CD8-positive, alpha-beta memory T cell (primary cell): ENCODE measurements at regions not wholly inside any gene's neighbourhood (a gene's known extent, or its start where the extent isn't known, plus 50 kb on each side); places are given as distances from the start of the nearest gene placed in this dataset.

Experiments used
- CTCF ChIA-PET: fragments of 350-600 bp; sonication (Branson Sonifier 250); formaldehyde crosslinking; loops from one replicate; lab custom pipeline; 2021; ENCODE audit warnings: antibody characterized with exemption; lab: Charles Lee
- POLR2A ChIA-PET: fragments of 350-600 bp; sonication (Branson Sonifier 250); formaldehyde crosslinking; loops from one replicate; lab custom pipeline; 2021; ENCODE audit warnings: antibody characterized with exemption; lab: Charles Lee
- DNase-seq, 5 donors: peaks; one replicate each; pipeline versions ENCODE4 v3.0.0 to v3.0.0-alpha.2; 2020 to 2022; ENCODE audit warnings: mixed read lengths in 1 of 5
- H3K27ac ChIP-seq: one replicate; pipeline ENCODE4 v1.7.0; 2013; ENCODE audit warnings: low read depth, mild to moderate bottlenecking, low read length, moderate library complexity
- H3K27me3 ChIP-seq: 2 replicates; pipeline ENCODE4 v1.7.0; 2013; ENCODE audit warnings: low read length, mild to moderate bottlenecking; ENCODE audit not compliant: insufficient read depth, poor library complexity, severe bottlenecking
- H3K36me3 ChIP-seq: 2 replicates; pipeline ENCODE4 v1.7.0; 2013; ENCODE audit warnings: mild to moderate bottlenecking, low read length, moderate library complexity; ENCODE audit not compliant: insufficient read depth
- H3K4me1 ChIP-seq: 2 replicates; pipeline ENCODE4 v1.7.0; 2013; ENCODE audit warnings: mild to moderate bottlenecking, low read length, moderate library complexity; ENCODE audit not compliant: insufficient read depth
- H3K4me3 ChIP-seq: 2 replicates; pipeline ENCODE4 v1.7.0; 2013; ENCODE audit warnings: mild to moderate bottlenecking, low read length
- H3K9me3 ChIP-seq: 2 replicates; pipeline ENCODE4 v1.7.0; 2013; ENCODE audit warnings: mild to moderate bottlenecking, low read length
- H3K27ac Mint-ChIP-seq, 8 donors: one replicate each; pipeline ENCODE4 v1.8.0; 2020 to 2021; ENCODE audit warnings: mixed read lengths in 8 of 8, mild to moderate bottlenecking in 6 of 8, inconsistent platforms in 3 of 8, moderate library complexity in 3 of 8
- H3K27me3 Mint-ChIP-seq, 2 donors: one replicate each; pipeline ENCODE4 v1.8.0; 2020 to 2021; ENCODE audit warnings: mixed read lengths in 2 of 2, mild to moderate bottlenecking in 1 of 2, moderate library complexity in 1 of 2
- H3K36me3 Mint-ChIP-seq, 3 donors: one replicate each; pipeline ENCODE4 v1.8.0; 2020 to 2021; ENCODE audit warnings: mixed read lengths in 3 of 3, inconsistent platforms in 1 of 3, mild to moderate bottlenecking in 1 of 3
- H3K4me1 Mint-ChIP-seq, 3 donors: one replicate each; pipeline ENCODE4 v1.8.0; 2020 to 2021; ENCODE audit warnings: mixed read lengths in 3 of 3, inconsistent platforms in 1 of 3, mild to moderate bottlenecking in 1 of 3
- H3K4me3 Mint-ChIP-seq, 7 donors: one replicate each; pipeline ENCODE4 v1.8.0; 2020 to 2021; ENCODE audit warnings: mixed read lengths in 7 of 7, mild to moderate bottlenecking in 6 of 7, moderate library complexity in 4 of 7, inconsistent platforms in 2 of 7
- H3K9me3 Mint-ChIP-seq, 5 donors: one replicate each; pipeline ENCODE4 v1.8.0; 2020 to 2022; ENCODE audit warnings: mixed read lengths in 5 of 5, mild to moderate bottlenecking in 3 of 5, moderate library complexity in 2 of 5, inconsistent platforms in 1 of 5

DNA sequence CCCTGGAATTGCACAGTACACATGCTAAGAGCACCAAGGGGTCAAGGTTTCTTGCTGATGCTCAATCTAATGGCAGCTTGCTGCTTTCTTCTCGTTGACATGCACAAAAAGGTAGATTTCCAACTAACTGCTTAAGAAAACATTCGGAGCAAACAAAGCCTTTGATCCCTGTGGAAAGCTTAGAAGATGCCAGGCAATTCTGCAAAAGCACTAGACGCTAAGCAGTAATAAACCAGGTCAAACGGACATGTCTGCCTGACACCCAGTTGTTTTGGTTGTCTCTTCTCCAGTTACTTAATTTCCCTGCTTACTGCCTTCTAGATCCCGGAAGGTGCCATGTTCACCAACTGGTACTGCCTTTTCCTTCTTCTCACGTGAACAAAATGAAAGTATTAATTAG, 100.5 kb upstream of the TMCC3 start:
- no peak overlapping the region for H3K4me3 Mint-ChIP-seq
- H3K9me3 Mint-ChIP-seq = no peaks in the 10 kb centered on the region
- H3K4me1 Mint-ChIP-seq = no peaks in the 10 kb centered on the region
- CTCF ChIA-PET = no interaction called here
- no peak overlapping the region for H3K27ac Mint-ChIP-seq
- Histone ChIP-seq H3K4me3 (no peak overlapping the region), H3K4me1 (no peaks in the 10 kb centered on the region), H3K27ac (no peak overlapping the region), H3K9me3 (no peaks in the 10 kb centered on the region), H3K27me3 (no peaks in the 10 kb centered on the region), H3K36me3 (no peaks in the 10 kb centered on the region)
- H3K27me3 Mint-ChIP-seq = peaks cover 1 to 21% of the 10 kb centered on the region in 2 donors
- POLR2A ChIA-PET = no interaction called here
- no peak for DNase-seq
- no peaks in the 10 kb centered on the region for H3K36me3 Mint-ChIP-seq

DNA sequence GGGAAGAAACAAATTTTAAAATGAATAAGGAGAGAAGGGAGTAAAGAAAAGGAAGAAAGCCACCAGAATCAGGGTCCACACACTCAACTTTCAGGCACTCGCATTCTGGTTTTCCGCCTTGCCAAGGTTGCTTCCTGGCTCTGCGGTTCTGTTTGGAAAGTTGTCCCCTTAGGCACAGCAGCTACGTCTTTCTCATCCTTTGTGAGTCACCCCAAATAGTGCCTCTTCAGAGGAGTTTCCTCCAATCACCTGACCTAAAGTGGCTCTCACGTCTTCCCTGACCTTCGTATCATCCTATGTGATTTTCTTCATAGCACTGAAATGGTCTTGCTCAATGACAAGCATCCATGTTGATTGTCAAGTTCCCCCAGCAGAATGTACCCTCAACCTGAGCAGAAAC, 99.5 kb upstream of the TMCC3 start:
- Histone ChIP-seq H3K27me3 (no peaks in the 10 kb centered on the region), H3K4me3 (no peak overlapping the region), H3K36me3 (no peaks in the 10 kb centered on the region), H3K27ac (no peak overlapping the region), H3K9me3 (no peaks in the 10 kb centered on the region), H3K4me1 (no peaks in the 10 kb centered on the region)
- Mint-ChIP-seq H3K27me3 (peaks cover 1 to 20% of the 10 kb centered on the region in 2 donors), H3K27ac (no peak overlapping the region), H3K9me3 (no peaks in the 10 kb centered on the region), H3K4me3 (no peak overlapping the region), H3K36me3 (no peaks in the 10 kb centered on the region), H3K4me1 (no peaks in the 10 kb centered on the region)
- ChIA-PET CTCF (no interaction called here), POLR2A (no interaction called here)
- no peak for DNase-seq

DNA sequence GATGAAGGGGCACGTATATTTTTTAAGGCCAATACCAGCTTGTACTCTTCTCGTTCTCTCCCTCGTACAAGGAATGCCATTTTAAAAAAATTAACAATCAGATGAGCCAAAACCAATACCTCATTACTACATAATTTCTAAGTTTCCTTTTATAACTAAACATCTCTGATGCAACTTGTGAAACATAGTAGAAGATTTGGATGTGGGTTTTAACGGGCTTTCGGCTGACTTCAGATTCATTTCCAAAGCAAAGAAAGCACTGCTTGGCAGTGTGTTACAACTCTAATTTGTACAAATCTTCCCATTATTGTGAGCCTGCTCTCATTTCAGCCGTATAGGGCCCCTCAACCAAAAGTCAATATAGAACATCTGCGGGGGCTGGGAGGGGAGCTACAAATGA, 99.1 kb upstream of the TMCC3 start:
- ChIA-PET POLR2A (no interaction called here), CTCF (no interaction called here)
- Mint-ChIP-seq H3K4me1 (no peaks in the 10 kb centered on the region), H3K9me3 (no peaks in the 10 kb centered on the region), H3K36me3 (no peaks in the 10 kb centered on the region), H3K4me3 (no peak overlapping the region), H3K27ac (no peak overlapping the region), H3K27me3 (peaks cover 1 to 18% of the 10 kb centered on the region in 2 donors)
- Histone ChIP-seq H3K9me3 (no peaks in the 10 kb centered on the region), H3K4me1 (no peaks in the 10 kb centered on the region), H3K27ac (no peak overlapping the region), H3K4me3 (no peak overlapping the region), H3K27me3 (no peaks in the 10 kb centered on the region), H3K36me3 (no peaks in the 10 kb centered on the region)
- DNase-seq = no peak

- H3K4me3 Mint-ChIP-seq = no peak overlapping the region
- no peaks in the 10 kb centered on the region for H3K36me3 ChIP-seq
- H3K27ac Mint-ChIP-seq = no peak overlapping the region
- peaks cover 1 to 18% of the 10 kb centered on the region in 2 donors for H3K27me3 Mint-ChIP-seq
- H3K27ac ChIP-seq = no peak overlapping the region
- POLR2A ChIA-PET = no interaction called here
- H3K4me3 ChIP-seq = no peak overlapping the region
- H3K9me3 Mint-ChIP-seq = no peaks in the 10 kb centered on the region
- no peaks in the 10 kb centered on the region for H3K27me3 ChIP-seq
- no peak for DNase-seq
- no peaks in the 10 kb centered on the region for H3K9me3 ChIP-seq
- CTCF ChIA-PET = no interaction called here
- no peaks in the 10 kb centered on the region for H3K4me1 ChIP-seq
- no peaks in the 10 kb centered on the region for H3K36me3 Mint-ChIP-seq
- no peaks in the 10 kb centered on the region for H3K4me1 Mint-ChIP-seq
Measured at GRCh38 chr12:94748726-94749421, 98.5 kb upstream of the TMCC3 start.

DNA sequence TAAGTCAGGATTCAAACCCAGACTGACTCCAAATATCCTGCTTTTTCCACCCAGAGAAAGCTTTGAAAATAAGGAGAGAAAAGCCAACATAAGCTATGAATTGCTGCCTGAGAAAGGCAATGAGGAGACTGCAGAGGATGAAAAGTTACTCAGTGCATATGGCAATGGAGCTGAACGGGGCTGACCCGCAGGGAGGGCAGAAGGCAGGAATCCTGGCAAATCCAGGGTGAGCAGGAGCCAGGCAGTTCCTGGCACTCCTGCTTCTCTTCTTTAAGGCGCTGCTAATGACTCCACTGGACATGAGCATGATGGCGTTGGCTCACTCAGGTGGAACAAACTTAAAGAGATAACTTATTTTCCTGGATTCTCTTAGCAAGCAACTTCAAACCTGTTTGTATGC, 95.2 kb upstream of the TMCC3 start:
- Mint-ChIP-seq H3K27me3 (peaks cover 10 to 22% of the 10 kb centered on the region in 2 donors), H3K27ac (no peak overlapping the region), H3K36me3 (no peaks in the 10 kb centered on the region), H3K4me3 (no peak overlapping the region), H3K9me3 (no peaks in the 10 kb centered on the region), H3K4me1 (peaks cover 0 to 4% (median 4%) of the 10 kb centered on the region in 3 donors)
- no peak for DNase-seq
- POLR2A ChIA-PET = no interaction called here
- H3K27me3 ChIP-seq = no peaks in the 10 kb centered on the region
- H3K27ac ChIP-seq = no peak overlapping the region
- H3K9me3 ChIP-seq = no peaks in the 10 kb centered on the region
- H3K4me3 ChIP-seq = no peak overlapping the region
- CTCF ChIA-PET = no interaction called here
- no peaks in the 10 kb centered on the region for H3K4me1 ChIP-seq
- no peaks in the 10 kb centered on the region for H3K36me3 ChIP-seq

DNA sequence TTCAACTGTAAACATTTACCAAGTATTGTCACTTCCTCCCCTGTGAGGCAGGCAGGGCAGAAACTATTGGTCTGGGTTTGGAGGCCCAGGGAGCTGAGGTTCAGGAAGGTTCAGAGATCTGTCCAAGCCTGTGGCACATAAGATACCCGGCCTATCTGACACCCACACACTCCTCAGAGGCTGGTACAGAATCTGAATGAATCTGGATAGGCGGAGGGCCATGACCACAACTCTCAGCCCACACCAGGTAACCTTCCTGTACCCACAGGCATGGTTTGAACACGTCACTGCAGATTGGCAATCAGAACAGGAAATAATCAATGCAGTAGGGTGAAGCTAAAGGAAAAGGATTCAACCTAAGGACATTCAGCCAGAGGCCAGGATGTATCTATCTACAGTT, 92.8 kb upstream of the TMCC3 start:
- no peak overlapping the region for H3K27ac ChIP-seq
- H3K4me1 ChIP-seq = no peaks in the 10 kb centered on the region
- Mint-ChIP-seq H3K27ac (no peak overlapping the region), H3K4me1 (peaks cover 0 to 4% (median 4%) of the 10 kb centered on the region in 3 donors), H3K4me3 (no peak overlapping the region), H3K36me3 (peaks cover 0 to 4% (median 0%) of the 10 kb centered on the region in 3 donors), H3K27me3 (peaks cover 15 to 32% of the 10 kb centered on the region in 2 donors), H3K9me3 (no peaks in the 10 kb centered on the region)
- no peaks in the 10 kb centered on the region for H3K36me3 ChIP-seq
- ChIA-PET CTCF (no interaction called here), POLR2A (no interaction called here)
- no peaks in the 10 kb centered on the region for H3K9me3 ChIP-seq
- H3K27me3 ChIP-seq = no peaks in the 10 kb centered on the region
- no peak overlapping the region for H3K4me3 ChIP-seq
- no peak for DNase-seq

DNA sequence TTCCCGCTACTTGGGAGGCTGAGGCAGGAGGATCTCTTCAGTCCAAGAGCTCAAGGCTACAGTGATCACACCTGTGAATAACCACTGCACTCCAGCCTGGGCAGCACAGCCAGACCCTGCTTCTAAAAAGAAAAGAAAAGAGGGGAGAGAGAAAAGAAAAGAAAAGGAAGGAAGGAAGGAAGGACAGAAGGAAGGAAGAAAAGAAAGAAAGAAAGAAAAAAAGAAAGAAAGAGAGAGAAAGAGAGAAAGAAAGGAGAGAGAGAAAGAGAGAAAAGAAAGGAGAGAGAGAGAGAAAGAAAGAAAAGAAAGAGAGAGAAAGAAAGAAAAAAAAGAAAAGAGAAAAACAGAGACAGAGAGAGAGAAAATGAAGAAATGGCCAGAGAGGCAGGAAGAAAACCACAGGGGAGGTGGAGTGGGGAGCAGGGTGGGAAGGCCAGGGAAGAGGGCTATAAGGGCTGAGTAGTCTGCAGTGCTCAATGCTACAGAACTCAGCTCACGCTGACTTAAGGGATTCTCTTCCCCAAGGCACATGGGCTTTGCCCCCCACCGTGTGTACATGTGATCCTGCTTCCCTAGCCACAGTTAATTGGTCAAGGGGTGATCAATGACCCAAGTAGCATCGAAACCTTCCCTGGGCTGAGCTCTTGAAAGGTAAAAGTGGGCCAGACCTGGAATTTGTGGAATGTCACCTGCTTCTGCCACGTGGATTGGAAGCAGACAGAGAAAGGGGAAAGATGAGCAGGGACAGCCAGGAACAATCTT, 90.4 kb upstream of the TMCC3 start:
- Histone ChIP-seq H3K36me3 (no peaks in the 10 kb centered on the region), H3K4me3 (no peak overlapping the region), H3K27me3 (no peaks in the 10 kb centered on the region), H3K4me1 (no peaks in the 10 kb centered on the region), H3K9me3 (no peaks in the 10 kb centered on the region), H3K27ac (no peak overlapping the region)
- H3K27me3 Mint-ChIP-seq = peaks cover 17 to 42% of the 10 kb centered on the region in 2 donors
- peaks cover 0 to 4% (median 4%) of the 10 kb centered on the region in 3 donors for H3K4me1 Mint-ChIP-seq
- no peak for DNase-seq
- no peak overlapping the region for H3K4me3 Mint-ChIP-seq
- peaks cover 0 to 4% (median 0%) of the 10 kb centered on the region in 3 donors for H3K36me3 Mint-ChIP-seq
- H3K27ac Mint-ChIP-seq = peak overlapping the region in 1 of 8 donors; percentile 75
- H3K9me3 Mint-ChIP-seq = no peaks in the 10 kb centered on the region
- ChIA-PET CTCF (no interaction called here), POLR2A (interaction anchor here (0.7 kb wide), 1 partner anchor 702 kb away, joined by 3 read pairs; no protein-coding TSS in a partner anchor)

DNA sequence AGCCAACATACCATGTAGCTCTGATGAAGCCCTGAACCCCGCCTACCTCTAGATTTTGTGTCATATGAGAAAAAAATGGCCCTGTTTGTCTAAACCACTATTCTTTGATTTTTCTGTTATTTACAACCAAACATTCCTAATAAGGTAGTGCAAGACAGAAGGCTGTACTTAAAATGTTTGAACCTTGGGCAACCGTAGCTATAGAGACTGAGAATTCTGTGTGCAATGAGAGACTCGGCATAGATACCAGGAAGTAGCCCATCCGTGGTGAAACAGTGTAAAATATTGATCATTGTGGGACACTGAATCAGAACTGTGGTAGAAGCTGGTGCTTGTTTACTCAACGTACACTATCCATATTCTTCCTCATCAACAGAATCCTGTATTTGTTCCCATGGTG, 86.5 kb upstream of the TMCC3 start:
- Histone ChIP-seq H3K27me3 (no peaks in the 10 kb centered on the region), H3K9me3 (no peaks in the 10 kb centered on the region), H3K36me3 (no peaks in the 10 kb centered on the region), H3K4me3 (no peak overlapping the region), H3K27ac (no peak overlapping the region), H3K4me1 (no peaks in the 10 kb centered on the region)
- H3K27me3 Mint-ChIP-seq = peaks cover 18 to 37% of the 10 kb centered on the region in 2 donors
- no peak overlapping the region for H3K4me3 Mint-ChIP-seq
- H3K36me3 Mint-ChIP-seq = peaks cover 0 to 4% (median 0%) of the 10 kb centered on the region in 3 donors
- ChIA-PET CTCF (no interaction called here), POLR2A (interaction anchor here (0.5 kb wide), 1 partner anchor 323 kb away, joined by 4 read pairs; no protein-coding TSS in a partner anchor)
- DNase-seq = no peak
- H3K27ac Mint-ChIP-seq = no peak overlapping the region
- no peaks in the 10 kb centered on the region for H3K4me1 Mint-ChIP-seq
- H3K9me3 Mint-ChIP-seq = no peaks in the 10 kb centered on the region
